Kidney epithelial cell (primary cell): ENCODE measurements at regions not wholly inside any gene's neighbourhood (a gene's known extent, or its start where the extent isn't known, plus 50 kb on each side); places are given as distances from the start of the nearest gene placed in this dataset.
"Not testable (repeated sequence)": the region's sequence is repeated elsewhere in the genome, so short reads cannot be mapped to it uniquely, and the experiment has no call there.

ENCODE experiments used
- DNase-seq: peaks from one replicate; pipeline ENCODE4 v3.0.0-alpha.2; 2010; ENCODE audit warnings: low read depth
- H3K27me3 ChIP-seq: 2 replicates; pipeline ENCODE4 v1.6.0; 2011; ENCODE audit warnings: low read length; ENCODE audit not compliant: control insufficient read depth, insufficient read depth
- H3K36me3 ChIP-seq: 2 replicates; pipeline ENCODE4 v1.5.1; 2011; ENCODE audit warnings: low read length; ENCODE audit not compliant: control insufficient read depth, insufficient read depth
- H3K4me3 ChIP-seq: 2 replicates; pipeline ENCODE4 v1.5.1; 2011; ENCODE audit warnings: low read depth, mild to moderate bottlenecking, control low read depth, low read length
- TF ChIP-seq, protein P1 (sequence below): IDR thresholded peaks from 2 replicates; pipeline ENCODE4 v1.5.1; 2011; ENCODE audit warnings: mild to moderate bottlenecking, moderate library complexity, low read length, control low read depth, inconsistent platforms; ENCODE audit not compliant: insufficient read depth, poor library complexity, severe bottlenecking

DNA sequence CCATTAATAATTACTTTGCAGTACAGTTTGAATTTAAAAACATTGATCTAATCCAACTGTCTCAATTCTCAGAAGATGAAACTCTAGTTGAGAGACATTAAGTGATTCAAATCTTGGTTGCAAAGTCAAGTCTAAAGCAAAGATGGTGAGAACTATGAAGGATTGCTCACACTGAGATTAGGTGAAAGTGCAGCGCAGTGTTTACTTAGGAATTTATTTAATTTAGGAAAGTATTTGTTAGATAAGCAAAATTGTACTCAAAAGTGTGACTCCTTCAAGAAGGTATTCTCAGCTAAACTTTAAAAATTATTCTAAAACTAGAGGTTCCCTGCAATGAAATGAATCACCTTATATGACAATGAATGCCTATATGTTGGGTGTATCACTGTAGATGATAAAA lies 454.9 kb downstream of the PDGFC start:
- no peak for DNase-seq
- H3K4me3 ChIP-seq = no peak overlapping the region
- no peaks in the 10 kb centered on the region for H3K36me3 ChIP-seq
- TF ChIP-seq, protein P1, sequence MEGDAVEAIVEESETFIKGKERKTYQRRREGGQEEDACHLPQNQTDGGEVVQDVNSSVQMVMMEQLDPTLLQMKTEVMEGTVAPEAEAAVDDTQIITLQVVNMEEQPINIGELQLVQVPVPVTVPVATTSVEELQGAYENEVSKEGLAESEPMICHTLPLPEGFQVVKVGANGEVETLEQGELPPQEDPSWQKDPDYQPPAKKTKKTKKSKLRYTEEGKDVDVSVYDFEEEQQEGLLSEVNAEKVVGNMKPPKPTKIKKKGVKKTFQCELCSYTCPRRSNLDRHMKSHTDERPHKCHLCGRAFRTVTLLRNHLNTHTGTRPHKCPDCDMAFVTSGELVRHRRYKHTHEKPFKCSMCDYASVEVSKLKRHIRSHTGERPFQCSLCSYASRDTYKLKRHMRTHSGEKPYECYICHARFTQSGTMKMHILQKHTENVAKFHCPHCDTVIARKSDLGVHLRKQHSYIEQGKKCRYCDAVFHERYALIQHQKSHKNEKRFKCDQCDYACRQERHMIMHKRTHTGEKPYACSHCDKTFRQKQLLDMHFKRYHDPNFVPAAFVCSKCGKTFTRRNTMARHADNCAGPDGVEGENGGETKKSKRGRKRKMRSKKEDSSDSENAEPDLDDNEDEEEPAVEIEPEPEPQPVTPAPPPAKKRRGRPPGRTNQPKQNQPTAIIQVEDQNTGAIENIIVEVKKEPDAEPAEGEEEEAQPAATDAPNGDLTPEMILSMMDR = no peak
- no peaks in the 10 kb centered on the region for H3K27me3 ChIP-seq

DNA sequence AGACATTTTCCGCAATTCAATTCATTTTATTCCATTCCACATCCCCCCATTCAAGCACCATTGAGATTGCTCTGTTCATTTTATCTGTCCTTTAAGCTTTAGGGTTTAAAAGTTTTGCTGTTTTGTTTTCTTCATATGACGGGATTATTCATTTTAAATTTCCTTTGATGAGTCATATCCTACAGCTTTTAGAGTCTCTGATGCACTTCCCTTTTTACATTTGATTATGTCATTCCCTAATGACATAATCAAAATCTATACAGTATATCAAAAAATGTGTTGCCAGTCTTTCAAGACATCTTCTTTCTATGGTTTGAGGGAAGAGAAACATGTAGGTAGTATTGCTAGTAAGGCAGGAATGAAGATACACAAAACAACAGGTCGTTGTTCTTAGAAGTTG lies 456.3 kb downstream of the PDGFC start:
- TF ChIP-seq, protein P1 = no peak
- no peaks in the 10 kb centered on the region for H3K27me3 ChIP-seq
- no peaks in the 10 kb centered on the region for H3K36me3 ChIP-seq
- DNase-seq = no peak
- H3K4me3 ChIP-seq = no peak overlapping the region

DNA sequence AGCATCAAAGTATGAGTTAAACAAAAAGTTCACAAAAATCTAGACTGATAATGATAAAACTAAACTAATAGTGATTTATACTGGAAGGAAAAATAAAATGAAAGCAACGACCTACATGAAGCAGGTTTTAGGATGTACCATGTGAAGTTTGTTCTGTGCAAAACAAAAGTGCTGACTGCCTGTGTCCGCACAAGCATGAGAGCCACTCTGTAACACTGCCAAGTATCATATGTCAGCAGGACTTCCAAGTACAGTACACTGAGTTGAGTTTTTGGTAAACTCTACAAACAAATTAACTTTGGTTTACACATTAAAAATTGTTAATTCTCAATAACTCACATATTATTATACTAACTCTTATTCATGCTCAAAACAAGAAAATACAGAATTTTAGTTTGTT lies 459.0 kb downstream of the PDGFC start:
- DNase-seq = no peak

DNA sequence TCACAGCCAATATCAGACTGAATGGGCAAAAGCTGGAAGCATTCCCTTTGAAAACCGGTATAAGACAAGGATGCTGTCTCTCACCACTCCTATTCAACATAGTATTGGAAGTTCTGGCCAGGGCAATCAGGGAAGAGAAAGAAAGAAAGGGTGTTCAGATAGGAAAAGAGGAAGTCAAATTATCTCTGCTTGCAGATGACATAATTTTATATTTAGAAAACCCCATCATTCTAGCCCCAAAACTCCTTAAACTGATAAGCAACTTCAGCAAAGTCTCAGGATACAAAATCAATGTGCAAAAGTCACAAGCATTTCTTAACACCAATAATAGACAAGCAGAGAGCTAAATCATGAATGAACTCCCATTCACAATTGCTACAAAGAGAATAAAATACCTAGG lies 461.7 kb downstream of the PDGFC start:
- not testable (repeated sequence) for H3K27me3 ChIP-seq, H3K4me3 ChIP-seq, H3K36me3 ChIP-seq, DNase-seq

More for the DNA sequence above, 459.0 kb downstream of the PDGFC start:
- Histone ChIP-seq H3K4me3 (no peak overlapping the region), H3K27me3 (no peaks in the 10 kb centered on the region), H3K36me3 (no peaks in the 10 kb centered on the region)
- TF ChIP-seq, protein P1 = no peak

DNA sequence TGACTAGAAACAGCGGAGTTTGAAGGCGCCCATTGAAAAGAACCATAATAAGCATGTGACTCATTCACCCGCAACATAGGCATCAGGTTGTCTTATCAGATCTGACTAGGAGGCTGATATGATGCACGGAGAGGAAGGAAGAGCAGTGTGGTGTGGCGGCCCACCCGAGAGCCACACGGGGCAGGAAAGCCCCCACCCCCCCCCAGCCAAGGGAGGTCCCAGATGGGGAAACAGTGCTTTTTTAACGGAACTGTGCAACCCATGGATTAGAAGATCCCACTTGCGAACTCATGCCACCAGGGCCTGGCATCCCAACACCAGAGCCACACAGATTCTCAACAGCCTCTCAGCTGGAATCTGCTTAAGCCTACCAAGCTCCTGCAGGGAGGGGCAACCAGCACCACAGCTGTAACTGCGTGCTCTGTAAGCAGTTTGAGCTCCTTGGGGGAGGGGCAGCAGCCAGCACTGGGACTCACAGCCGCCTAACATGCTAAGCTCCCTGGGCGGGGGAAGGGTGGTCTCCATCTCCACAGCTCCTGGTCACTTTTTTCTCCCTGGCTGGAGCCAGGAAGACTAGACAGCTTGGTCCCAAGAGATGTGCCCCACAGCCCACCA lies 466.2 kb downstream of the PDGFC start:
- DNase-seq = no peak
- no peak overlapping the region for H3K4me3 ChIP-seq
- H3K36me3 ChIP-seq = no peaks in the 10 kb centered on the region

DNA sequence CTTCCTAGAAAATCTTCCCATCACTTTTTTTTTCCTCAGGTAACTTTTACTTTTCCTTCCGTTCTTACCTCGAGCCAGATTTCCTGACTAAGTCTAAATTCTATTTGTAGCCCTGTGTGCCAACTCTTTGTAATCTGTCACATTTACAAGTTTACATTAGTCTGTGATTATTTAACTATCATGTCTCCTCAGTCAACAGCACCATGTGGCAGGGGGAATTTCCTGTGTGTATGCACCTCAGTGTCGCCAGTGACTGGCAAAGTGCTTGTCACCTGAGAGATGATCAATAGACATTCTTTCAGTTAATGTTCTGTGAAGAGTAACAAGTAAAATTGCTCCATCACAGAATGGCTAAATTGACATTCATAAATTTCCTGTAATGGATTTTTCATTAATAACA lies 468.5 kb downstream of the PDGFC start:
- Histone ChIP-seq H3K36me3 (no peaks in the 10 kb centered on the region), H3K4me3 (no peak overlapping the region), H3K27me3 (no peaks in the 10 kb centered on the region)
- TF ChIP-seq, protein P1 = no peak
- no peak for DNase-seq

More for the DNA sequence above, 466.2 kb downstream of the PDGFC start:
- TF ChIP-seq, protein P1 = no peak
- H3K27me3 ChIP-seq = no peaks in the 10 kb centered on the region
